Loucy (cell line): ENCODE measurements at regions not wholly inside any gene's neighbourhood (a gene's known extent, or its start where the extent isn't known, plus 50 kb on each side); places are given as distances from the start of the nearest gene placed in this dataset.

Experiments used
- H2AFZ ChIP-seq: fragments of 200-600 bp; sonication (generic); 2 replicates; pipeline ENCODE4 v1.6.0; 2016; ENCODE audit warnings: antibody characterized with exemption, mild to moderate bottlenecking, low read length, moderate library complexity
- H3F3A ChIP-seq: fragments of 200-600 bp; 2 replicates; pipeline ENCODE4 v1.6.0; 2016; ENCODE audit warnings: antibody characterized with exemption, low read depth, mild to moderate bottlenecking
- H3K27me3 ChIP-seq: fragments of 200-600 bp; sonication (generic); 2 replicates; pipeline ENCODE4 v1.6.1; 2014; ENCODE audit warnings: low read length, mild to moderate bottlenecking; ENCODE audit not compliant: insufficient read depth, poor library complexity, severe bottlenecking
- H3K36me3 ChIP-seq: fragments of 200-600 bp; sonication (generic); 2 replicates; pipeline ENCODE4 v1.6.1; 2016; ENCODE audit warnings: low read length; ENCODE audit not compliant: insufficient read depth
- H3K4me1 ChIP-seq: fragments of 200-600 bp; sonication (generic); 2 replicates; pipeline ENCODE4 v1.5.1; 2014; ENCODE audit warnings: low read length, mild to moderate bottlenecking; ENCODE audit not compliant: insufficient read depth, poor library complexity, severe bottlenecking
- H3K4me2 ChIP-seq: fragments of 200-600 bp; sonication (generic); 2 replicates; pipeline ENCODE4 v1.6.0; 2014; ENCODE audit warnings: antibody characterized with exemption, low read length, low read depth, mild to moderate bottlenecking; ENCODE audit not compliant: poor library complexity, severe bottlenecking
- H3K4me3 ChIP-seq: fragments of 200-600 bp; sonication (generic); 2 replicates; pipeline ENCODE4 v1.5.1; 2014; ENCODE audit warnings: low read length, mild to moderate bottlenecking, mixed read lengths; ENCODE audit not compliant: poor library complexity, severe bottlenecking
- H3K79me2 ChIP-seq: fragments of 200-600 bp; sonication (generic); 2 replicates; pipeline ENCODE4 v1.6.1; 2014; ENCODE audit warnings: low read length; ENCODE audit not compliant: insufficient read depth
- H3K9ac ChIP-seq: fragments of 200-600 bp; sonication (generic); 2 replicates; pipeline ENCODE4 v1.6.0; 2014; ENCODE audit warnings: mild to moderate bottlenecking, low read depth, low read length, moderate library complexity; ENCODE audit not compliant: poor library complexity, severe bottlenecking
- H3K9me2 ChIP-seq: fragments of 200-600 bp; sonication (generic); replicated peaks from 2 replicates; pipeline ENCODE4 v1.6.1; 2016; ENCODE audit warnings: low read depth, low read length, mixed read lengths
- H3K9me3 ChIP-seq: fragments of 200-600 bp; sonication (generic); 2 replicates; pipeline ENCODE4 v1.6.1; 2014; ENCODE audit warnings: mild to moderate bottlenecking, antibody characterized with exemption, low read length, low read depth; ENCODE audit not compliant: insufficient read depth
- H4K20me1 ChIP-seq: fragments of 200-600 bp; sonication (generic); 2 replicates; pipeline ENCODE4 v1.6.0; 2014; ENCODE audit warnings: antibody characterized with exemption, low read length, mild to moderate bottlenecking; ENCODE audit not compliant: insufficient read depth, poor library complexity, severe bottlenecking
- CTCF ChIP-seq: fragments of 200-600 bp; sonication (generic); conservative IDR thresholded peaks from 2 replicates; pipeline ENCODE4 v1.5.1; 2014; ENCODE audit warnings: mild to moderate bottlenecking, antibody characterized with exemption, low read length
- EZH2phosphoT487 ChIP-seq: fragments of 200-600 bp; IDR thresholded peaks from 2 replicates; pipeline ENCODE4 v1.6.1; 2018; ENCODE audit warnings: antibody characterized with exemption, mild to moderate bottlenecking, moderate library complexity, borderline replicate concordance

GRCh38 chr17:14752011-14752410, 451.1 kb downstream of the HS3ST3B1 start:
- no peaks in the 10 kb centered on the region for H3K4me1 ChIP-seq
- no peak overlapping the region for H3K4me2 ChIP-seq
- no peaks in the 10 kb centered on the region; the same call in 1 of the 2 replicates for H3K9me3 ChIP-seq
- no peak for TF ChIP-seq CTCF
- TF ChIP-seq EZH2phosphoT487 = no peak
- no peaks in the 10 kb centered on the region for H3K36me3 ChIP-seq
- no peak overlapping the region for H3K9ac ChIP-seq
- H2AFZ ChIP-seq = no peak overlapping the region
- no peaks in the 10 kb centered on the region for H3K79me2 ChIP-seq
- H3K4me3 ChIP-seq = no peak overlapping the region
- no peaks in the 10 kb centered on the region for H3K9me2 ChIP-seq
- no peaks in the 10 kb centered on the region for H3F3A ChIP-seq
- H3K27me3 ChIP-seq = no peaks in the 10 kb centered on the region
- no peaks in the 10 kb centered on the region for H4K20me1 ChIP-seq

- Histone ChIP-seq H2AFZ (no peak overlapping the region), H3K9me2 (no peaks in the 10 kb centered on the region), H3K27me3 (no peaks in the 10 kb centered on the region), H4K20me1 (no peaks in the 10 kb centered on the region), H3K4me1 (no peaks in the 10 kb centered on the region), H3K4me2 (no peak overlapping the region), H3K9me3 (no peaks in the 10 kb centered on the region; the same call in 1 of the 2 replicates), H3K4me3 (no peak overlapping the region), H3K9ac (no peak overlapping the region), H3F3A (no peaks in the 10 kb centered on the region), H3K79me2 (no peaks in the 10 kb centered on the region), H3K36me3 (no peaks in the 10 kb centered on the region)
- no peak for TF ChIP-seq CTCF
- no peak for TF ChIP-seq EZH2phosphoT487
Measured at GRCh38 chr17:14750866-14751265, 450.0 kb downstream of the HS3ST3B1 start.

- no peaks in the 10 kb centered on the region; the same call in 1 of the 2 replicates for H3K9me3 ChIP-seq
- no peaks in the 10 kb centered on the region for H3F3A ChIP-seq
- no peaks in the 10 kb centered on the region for H3K79me2 ChIP-seq
- no peaks in the 10 kb centered on the region for H3K4me1 ChIP-seq
- no peak overlapping the region for H2AFZ ChIP-seq
- H3K9me2 ChIP-seq = no peaks in the 10 kb centered on the region
- no peaks in the 10 kb centered on the region for H3K27me3 ChIP-seq
- no peaks in the 10 kb centered on the region for H3K36me3 ChIP-seq
- no peaks in the 10 kb centered on the region for H4K20me1 ChIP-seq
- H3K9ac ChIP-seq = no peak overlapping the region
- TF ChIP-seq CTCF (no peak), EZH2phosphoT487 (no peak)
- H3K4me2 ChIP-seq = no peak overlapping the region
- no peak overlapping the region for H3K4me3 ChIP-seq
Measured at GRCh38 chr17:14749269-14749668, 448.4 kb downstream of the HS3ST3B1 start.
